DMS53 (cell line): ENCODE measurements at regions not wholly inside any gene's neighbourhood (a gene's known extent, or its start where the extent isn't known, plus 50 kb on each side); places are given as distances from the start of the nearest gene placed in this dataset.
"Not testable (repeated sequence)": the region's sequence is repeated elsewhere in the genome, so short reads cannot be mapped to it uniquely, and the experiment has no call there.

Experiments used
- DNase-seq: peaks from one replicate; lab custom pipeline; 2025; lab: John Stamatoyannopoulos, UW

DNA sequence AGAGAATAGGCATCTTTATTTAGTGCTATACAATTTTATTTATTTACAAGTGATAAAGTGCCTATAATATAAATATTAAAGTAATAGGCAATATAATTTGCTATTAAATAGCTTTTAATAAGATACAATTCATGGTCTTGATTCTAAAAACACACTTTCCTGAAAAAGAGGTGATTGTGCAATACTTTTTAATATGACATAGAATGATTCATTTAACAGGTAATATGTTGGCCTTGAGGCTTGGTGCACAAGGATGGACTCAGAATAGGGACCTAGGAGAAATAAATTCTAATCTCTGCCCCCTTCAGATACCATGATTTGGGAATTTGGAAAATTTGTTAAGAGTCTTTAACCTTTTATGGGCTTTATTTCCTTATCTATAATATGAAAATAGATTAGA is 149.9 kb upstream of the FUT9 start:
- DNase-seq = no peak

DNA sequence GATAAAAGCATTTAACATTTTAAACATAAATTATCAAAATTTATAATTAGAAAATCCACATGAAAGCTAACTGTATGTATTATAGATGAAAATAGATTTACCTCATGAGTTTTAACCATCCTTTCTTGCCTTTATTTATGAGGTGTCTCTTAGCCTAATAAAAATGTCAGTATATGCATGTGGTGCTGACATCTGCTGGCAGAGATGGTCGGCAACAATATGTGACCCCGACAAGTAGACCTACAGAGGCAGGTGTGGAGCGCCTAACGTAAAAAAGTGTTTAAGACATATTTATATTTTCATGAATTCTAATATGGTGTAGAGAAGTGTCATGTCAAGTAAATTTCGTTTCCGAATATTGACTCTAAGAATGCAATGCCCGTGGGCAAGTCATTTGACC is 149.0 kb upstream of the FUT9 start:
- peak; percentile 47 for DNase-seq

DNA sequence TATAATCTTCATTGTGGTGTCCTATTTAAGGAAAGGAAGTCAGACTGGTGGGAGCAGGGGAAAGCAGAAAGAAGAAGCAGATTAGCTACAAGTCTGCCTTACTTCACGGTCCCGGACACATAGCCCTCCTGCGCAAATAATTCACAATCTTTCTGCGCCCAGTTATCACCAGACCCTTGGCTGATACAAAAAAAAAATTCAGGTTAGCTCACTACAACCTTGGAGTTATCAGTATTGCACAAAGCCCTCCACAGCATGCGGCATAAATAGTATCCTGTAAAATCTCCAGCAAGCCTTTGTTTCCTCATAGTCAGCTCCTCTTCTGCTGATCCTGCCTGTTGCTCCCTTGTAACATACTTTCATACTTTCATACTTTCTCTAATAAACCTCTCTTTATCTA is 148.6 kb upstream of the FUT9 start:
- DNase-seq = no peak

DNA sequence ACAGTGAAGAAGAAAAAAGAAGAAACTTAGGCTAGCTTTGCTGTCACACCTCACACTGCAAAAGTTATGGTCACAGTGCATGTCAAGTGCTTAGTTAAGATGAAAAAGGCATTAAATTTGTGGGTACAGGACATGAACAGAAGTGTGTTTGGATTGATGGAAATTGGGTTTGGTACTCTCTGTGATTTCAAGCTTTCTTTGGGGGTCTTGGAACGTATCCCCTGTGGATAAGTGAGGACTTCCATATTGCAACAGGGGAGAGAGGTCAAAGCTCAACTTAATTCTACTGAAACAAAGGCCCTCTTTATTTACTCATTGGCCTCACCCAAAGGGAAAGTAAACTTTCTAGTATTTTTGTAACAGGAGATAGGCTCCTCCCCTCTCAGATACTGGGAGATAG is 138.3 kb upstream of the FUT9 start:
- DNase-seq = no peak

DNA sequence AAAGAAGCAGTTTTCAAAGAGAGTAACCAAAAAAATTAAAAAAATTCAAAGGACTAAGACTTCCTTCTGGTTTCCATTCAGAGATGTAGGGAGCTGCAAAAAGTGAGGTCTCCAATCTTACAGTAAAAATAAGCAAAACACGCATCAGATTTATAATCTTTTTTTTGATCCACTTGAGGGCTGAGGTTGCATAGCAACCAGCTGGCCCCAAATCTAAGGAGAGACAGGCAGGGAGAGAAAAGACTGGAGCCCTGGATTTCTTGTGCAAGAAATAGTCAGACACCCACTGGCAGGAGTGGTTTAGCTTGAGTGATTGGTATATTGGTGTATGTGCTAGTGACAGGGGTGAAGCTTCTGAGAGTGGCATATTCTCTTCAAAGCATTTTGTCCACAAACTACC is 135.9 kb upstream of the FUT9 start:
- no peak for DNase-seq

DNA sequence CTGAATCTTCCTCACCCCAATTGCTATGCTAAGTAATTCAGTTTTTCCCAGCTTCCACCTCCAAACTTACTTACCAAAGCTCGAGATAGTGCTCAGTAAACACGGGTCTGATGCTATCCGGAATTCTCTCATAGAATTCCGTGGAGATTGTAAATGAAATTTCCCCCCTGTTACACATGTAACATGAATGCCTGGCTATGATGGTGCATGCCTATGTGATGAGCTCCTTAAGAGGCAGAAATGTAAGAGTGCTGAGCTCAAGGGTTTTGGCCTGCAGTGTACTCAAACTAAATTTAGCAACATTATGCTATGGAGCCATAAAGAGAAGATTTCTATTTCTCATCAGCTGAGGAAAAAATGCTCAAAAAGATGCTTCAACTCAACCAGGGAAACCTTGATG is 133.4 kb upstream of the FUT9 start:
- no peak for DNase-seq

DNA sequence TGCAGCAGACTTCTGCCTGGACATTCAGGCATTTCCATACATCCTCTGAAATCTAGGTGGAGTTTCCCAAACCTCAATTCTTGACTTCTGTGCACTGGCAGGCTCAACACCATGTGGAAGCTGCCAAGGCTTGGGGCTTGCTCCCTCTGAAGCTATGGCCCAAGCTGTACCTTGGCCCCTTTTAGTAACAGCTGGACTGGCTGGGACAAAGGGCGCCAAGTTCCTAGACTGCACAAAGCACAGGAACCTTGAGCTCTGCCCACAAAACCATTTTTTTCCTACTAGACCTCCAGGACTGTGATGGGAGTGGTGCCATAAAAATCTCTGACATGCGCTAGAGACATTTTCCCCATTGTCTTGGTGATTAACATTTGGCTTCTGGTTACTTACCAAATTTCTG is 127.1 kb upstream of the FUT9 start:
- DNase-seq = not testable (repeated sequence)

DNA sequence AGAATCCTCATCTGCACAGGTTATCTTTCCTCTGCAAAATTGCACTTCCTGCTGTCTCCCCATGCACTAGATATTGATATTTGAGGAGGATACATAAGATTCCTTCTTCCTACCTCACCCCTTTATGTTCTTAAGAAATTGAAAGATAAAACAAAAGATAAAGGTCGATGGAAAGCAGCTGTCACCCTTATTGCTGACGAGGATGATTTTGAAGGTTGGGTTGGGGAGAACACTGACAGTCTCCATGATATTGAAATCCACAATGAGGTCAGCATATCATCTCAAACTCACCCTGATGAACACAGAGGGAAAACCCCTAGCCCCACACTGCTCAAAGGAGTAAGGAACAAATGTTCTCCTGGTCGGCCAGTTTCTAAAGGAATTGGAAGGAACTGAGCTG is 110.6 kb upstream of the FUT9 start:
- DNase-seq = no peak

DNA sequence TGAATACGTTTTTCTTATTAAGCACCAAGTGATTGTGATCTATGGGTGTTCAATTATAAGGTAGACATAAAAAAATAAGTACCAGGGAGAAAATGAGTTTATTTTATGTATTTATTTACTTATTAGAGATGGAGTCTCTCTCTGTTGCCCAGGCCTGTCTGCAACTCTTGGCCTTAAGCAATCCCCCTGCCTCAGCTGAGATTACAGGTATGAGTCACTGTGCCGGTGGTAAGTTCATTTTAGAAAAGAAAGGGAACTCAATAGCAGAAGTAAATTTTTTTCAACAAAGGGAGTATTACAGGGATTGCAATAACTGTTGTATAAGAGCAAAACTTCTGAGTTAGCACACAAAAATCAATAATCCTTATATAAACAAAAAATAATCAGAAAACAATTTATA is 98.7 kb upstream of the FUT9 start:
- DNase-seq = no peak

DNA sequence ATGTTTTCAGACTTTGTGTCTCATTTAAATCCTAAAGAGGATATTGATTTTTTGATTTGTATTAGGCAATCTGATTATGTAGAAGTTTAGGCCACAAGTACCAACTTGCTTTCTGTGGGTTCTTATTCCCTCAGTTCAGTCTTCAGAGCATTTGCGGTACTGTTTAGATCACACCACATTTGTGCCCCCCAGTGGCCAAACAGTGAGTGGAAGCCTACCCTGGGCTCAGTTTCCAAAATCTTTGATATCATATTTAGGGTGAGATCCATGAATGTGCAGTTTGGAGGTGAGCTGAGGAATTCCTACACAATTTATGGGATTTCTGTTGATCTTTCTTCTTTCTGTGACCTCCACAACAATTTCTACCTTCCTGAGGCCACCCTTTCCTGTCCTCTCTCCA is 92.3 kb upstream of the FUT9 start:
- peak; percentile 30 for DNase-seq

DNA sequence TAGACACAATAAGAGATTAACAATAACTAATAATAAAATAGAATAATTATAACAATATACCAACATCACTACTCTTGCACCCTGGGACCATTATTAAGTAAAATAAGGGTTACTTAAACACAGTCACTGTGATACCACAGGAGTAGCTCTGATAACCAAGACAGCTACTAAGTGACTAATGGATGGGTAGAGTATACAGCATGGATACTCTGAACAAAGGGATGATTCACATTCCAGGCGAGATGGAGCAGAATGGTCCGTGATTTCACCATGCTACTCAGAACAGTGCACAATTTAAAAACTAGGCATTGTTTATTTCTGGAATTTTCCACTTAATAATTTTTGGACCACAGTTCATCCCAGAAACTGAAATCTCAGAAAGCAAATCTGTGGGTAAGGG is 80.0 kb upstream of the FUT9 start:
- DNase-seq = no peak

DNA sequence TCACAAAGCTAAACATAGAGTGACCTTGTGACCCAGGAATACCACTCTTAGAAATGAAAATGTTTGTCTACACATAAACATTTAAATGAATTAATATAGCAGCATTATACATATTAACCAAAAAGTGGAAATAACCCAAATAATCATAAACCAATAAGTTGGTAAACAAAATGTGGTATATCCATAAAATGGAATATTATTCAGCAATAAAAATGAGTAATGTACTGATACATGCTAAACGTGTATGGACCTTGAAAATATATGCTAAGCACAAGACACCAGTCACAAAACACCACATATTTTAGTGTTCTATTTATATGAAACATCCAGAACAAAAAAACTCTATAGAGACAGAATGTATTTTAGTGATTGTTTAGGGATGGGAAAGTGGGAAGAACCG is 68.9 kb upstream of the FUT9 start:
- no peak for DNase-seq

DNA sequence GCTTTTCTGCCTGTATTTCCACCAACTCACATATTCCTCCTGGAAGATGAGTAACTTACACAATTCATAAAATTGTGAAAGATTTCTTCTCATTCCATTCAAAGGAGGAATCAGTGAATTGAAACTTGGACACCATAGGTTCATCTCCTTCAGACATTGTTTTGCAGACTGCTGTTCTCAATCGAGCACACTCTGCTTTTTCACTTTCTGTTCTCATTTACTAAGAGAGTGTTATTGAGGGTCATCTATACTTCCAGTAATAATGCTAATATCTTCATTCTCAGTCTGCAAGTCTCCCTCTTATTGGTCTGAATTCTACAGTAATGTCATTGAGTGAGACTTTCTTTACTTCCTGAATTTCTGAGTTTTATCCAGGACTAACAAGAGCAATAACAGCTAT is 67.5 kb upstream of the FUT9 start:
- no peak for DNase-seq

DNA sequence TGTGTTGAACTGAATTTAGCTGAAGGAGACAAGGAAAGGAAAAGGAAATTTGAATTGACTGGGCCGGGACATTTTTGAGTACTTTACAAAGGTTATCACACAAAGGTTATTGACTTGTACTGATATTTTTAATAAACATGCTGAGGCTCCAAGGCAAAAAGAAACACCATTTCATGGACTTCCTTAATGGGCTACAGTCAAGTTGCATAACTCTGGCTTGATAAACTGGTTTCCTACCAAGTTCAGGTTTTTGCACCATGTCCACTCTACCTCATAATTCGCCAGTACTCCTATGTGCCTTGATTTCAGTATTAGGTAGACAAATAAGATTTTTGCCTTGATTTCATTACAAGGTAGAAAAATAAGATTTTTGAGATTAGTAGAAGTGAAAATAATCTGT is 65.8 kb upstream of the FUT9 start:
- DNase-seq = no peak

DNA sequence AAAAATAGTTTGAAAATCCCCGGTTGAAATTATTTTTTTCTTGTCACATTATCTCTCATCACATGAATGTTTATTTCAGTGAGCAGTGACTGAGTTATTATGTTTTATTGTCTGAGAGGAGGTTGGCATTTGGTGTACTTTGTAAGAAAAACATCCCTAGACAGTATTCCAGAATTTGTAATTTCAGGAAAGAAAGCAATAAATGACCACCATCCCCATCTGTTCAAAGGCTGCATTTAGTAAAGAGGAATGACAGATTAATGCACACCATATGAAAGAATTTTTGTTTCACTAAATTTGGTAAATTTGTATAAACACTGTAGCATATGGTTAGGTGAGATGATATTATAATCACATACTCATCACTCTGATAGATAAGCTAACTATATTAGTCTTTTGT is 57.1 kb upstream of the FUT9 start:
- DNase-seq = no peak

DNA sequence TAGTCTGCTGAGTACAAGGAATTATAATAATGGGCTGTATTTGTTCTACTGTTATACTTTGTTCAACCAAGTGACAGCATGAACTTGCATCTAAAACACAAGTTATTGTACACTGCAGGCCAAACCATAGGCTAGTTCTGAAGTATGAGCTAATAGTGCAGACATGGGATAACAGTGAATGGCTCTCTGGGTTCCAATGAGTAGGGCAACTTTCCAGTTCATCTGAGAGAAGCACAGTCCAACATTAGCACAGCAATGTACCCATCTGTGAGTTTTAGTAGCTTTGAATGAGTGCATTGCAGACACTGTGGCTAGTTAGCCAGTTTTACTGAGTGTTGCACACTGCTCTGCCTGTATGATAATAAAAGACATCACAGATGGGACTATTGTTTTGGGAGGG is 56.5 kb upstream of the FUT9 start:
- DNase-seq = no peak
